Activated T-helper 1 cell treated with anti-CD3 and anti-CD28 coated beads, Interleukin-12 subunit alpha, Interleukin-12 subunit beta, Interleukin-2, Interleukin-4 antibody, amounts not matched to agents 30 ng/mL and 10 ng/mL and 1 ng/mL, durations not matched to agents 14 hours and 24 hours and 36 hours (primary cell): ENCODE measurements at regions not wholly inside any gene's neighbourhood (a gene's known extent, or its start where the extent isn't known, plus 50 kb on each side); places are given as distances from the start of the nearest gene placed in this dataset.
"Not testable (repeated sequence)": the region's sequence is repeated elsewhere in the genome, so short reads cannot be mapped to it uniquely, and the experiment has no call there.

ENCODE experiments used
- DNase-seq: peaks from one replicate; pipeline ENCODE4 v3.0.0; 2021; ENCODE audit warnings: low spot score
- H3K27ac Mint-ChIP-seq: one replicate; pipeline ENCODE4 v1.8.0; 2021; ENCODE audit warnings: mild to moderate bottlenecking, mixed read lengths
- H3K27me3 Mint-ChIP-seq: one replicate; pipeline ENCODE4 v1.8.0; 2022; ENCODE audit warnings: mild to moderate bottlenecking, moderate library complexity, mixed read lengths; ENCODE audit not compliant: insufficient read depth
- H3K36me3 Mint-ChIP-seq: one replicate; pipeline ENCODE4 v1.8.0; 2021; ENCODE audit warnings: low read depth, mixed read lengths
- H3K4me1 Mint-ChIP-seq: one replicate; pipeline ENCODE4 v1.8.0; 2021; ENCODE audit warnings: low read depth, mixed read lengths
- H3K4me3 Mint-ChIP-seq: one replicate; pipeline ENCODE4 v1.8.0; 2021; ENCODE audit warnings: mild to moderate bottlenecking, moderate library complexity, mixed read lengths
- H3K9me3 Mint-ChIP-seq: one replicate; pipeline ENCODE4 v1.8.0; 2021; ENCODE audit warnings: mixed read lengths
- intact Hi-C: fragments of 100-400 bp; cut with micrococcal nuclease; formaldehyde crosslinking; loops from one replicate; pipeline ENCODE4 v1.15.1; 2024

DNA sequence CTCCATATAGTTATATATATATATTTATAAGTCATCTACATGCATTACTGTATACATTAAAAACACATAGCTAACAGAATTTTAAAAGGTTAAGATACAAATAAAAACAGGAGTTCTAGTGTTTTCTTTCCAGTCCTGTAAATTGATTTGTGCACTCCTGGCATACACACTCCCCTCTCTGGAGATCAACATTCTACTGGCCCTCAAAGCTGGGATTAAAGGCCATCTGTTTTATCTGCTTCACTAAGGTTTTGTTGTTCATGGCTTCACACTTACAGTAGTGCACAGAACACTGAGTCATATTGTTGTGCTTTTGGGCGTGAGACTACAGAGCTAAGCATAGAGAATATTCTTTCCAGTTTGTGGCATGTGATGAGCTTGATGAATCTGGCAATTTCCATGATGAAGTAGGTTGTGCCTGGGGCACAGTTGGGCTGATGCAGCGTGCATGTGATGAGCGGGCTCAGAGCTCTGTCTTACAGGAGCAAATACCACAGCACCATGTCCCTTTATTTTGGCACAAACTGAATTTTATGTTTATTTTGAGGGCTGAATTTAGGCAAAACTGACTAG, 98.2 kb downstream of the TAF11L14 start:
- no peak overlapping the region for H3K27ac Mint-ChIP-seq
- no peaks in the 10 kb centered on the region for H3K4me1 Mint-ChIP-seq
- H3K27me3 Mint-ChIP-seq = no peaks in the 10 kb centered on the region
- peaks cover 13% of the 10 kb centered on the region for H3K9me3 Mint-ChIP-seq
- no peak overlapping the region for H3K4me3 Mint-ChIP-seq
- DNase-seq = no peak
- H3K36me3 Mint-ChIP-seq = no peaks in the 10 kb centered on the region
- intact Hi-C loops = no loop called here

DNA sequence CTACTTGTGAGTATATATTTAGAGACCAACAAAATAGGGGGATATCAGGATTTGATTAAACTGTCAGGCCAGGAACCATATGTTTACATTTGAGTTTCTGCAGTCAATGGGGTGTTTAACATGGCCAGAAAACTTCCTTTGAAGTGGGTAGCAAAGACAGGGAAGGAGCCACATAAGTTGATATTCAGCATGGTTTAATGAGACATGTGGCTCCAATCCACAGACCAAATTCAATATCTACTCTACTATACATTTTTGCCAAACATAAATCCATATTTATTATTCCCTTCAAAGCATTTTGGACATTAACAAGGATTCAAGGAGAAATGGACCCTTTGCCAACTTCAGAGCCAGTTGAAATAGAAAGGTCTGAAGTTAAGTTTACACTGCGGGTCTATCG, 99.8 kb downstream of the TAF11L14 start:
- Mint-ChIP-seq H3K9me3 (peaks cover 11% of the 10 kb centered on the region), H3K4me3 (no peak overlapping the region), H3K36me3 (no peaks in the 10 kb centered on the region), H3K27me3 (no peaks in the 10 kb centered on the region), H3K27ac (no peak overlapping the region), H3K4me1 (no peaks in the 10 kb centered on the region)
- no peak for DNase-seq
- intact Hi-C loops = no loop called here

DNA sequence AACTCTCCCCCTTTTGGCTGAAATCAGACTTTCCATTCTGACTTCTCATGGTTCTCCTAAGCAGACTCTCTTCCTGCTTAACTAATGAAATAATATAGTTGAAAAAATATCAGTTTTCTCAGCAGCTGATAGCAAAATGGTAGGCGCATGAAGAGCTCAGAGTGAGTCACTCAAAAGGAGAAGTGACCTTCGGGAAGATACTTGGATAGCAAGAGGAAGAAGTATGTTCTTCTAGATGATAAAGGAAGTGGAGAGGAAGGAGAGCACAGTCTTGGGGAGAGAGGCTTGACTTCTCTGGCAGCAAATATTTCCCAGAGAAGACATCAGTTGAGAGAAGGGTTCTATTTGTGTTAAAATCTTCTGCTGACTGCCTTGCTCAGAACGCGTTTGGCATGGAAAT, 101.5 kb downstream of the TAF11L14 start:
- Mint-ChIP-seq H3K9me3 (peaks cover 8% of the 10 kb centered on the region), H3K36me3 (no peaks in the 10 kb centered on the region), H3K4me1 (no peaks in the 10 kb centered on the region), H3K27me3 (no peaks in the 10 kb centered on the region), H3K27ac (no peak overlapping the region), H3K4me3 (no peak overlapping the region)
- intact Hi-C loops = no loop called here
- DNase-seq = no peak

DNA sequence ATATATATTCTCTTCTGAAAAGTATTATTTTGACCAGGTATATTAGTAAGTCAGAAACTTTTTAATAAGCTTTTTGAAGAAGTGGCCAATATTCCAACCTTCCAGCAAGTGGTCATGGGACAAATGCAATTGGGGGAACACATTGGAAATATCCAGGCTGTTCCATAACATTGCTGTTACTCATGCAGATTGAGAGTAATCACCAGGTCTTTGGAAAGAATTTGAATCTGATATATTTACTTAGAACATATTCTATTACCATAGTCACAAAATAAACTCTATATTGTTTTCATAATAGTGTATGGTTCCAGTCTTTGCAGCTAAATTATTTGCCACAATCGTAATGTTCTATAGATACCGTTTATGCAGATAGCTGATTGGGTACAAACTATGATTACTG, 102.8 kb downstream of the TAF11L14 start:
- H3K4me3 Mint-ChIP-seq = no peak overlapping the region
- intact Hi-C loops = no loop called here
- no peak for DNase-seq
- no peaks in the 10 kb centered on the region for H3K4me1 Mint-ChIP-seq
- H3K27me3 Mint-ChIP-seq = no peaks in the 10 kb centered on the region
- peaks cover 11% of the 10 kb centered on the region for H3K9me3 Mint-ChIP-seq
- no peaks in the 10 kb centered on the region for H3K36me3 Mint-ChIP-seq
- H3K27ac Mint-ChIP-seq = no peak overlapping the region

DNA sequence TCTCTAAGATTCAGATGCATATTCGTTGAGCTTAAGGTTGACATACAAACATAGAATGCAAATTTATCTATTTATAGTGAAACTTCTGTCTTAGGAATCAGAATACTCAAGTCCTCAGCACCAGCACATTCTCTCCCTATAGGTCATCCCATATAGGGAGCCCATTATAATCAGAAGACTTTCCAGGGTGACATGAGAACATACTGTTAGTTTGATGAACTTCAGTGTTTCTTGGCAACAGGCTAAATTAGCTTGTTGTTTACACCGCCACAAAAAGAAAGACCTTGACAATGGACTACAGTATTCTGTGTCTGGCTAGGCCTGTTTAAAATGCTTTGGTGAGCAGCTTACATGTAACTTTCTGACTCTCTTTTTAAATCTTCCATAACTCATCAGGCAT, 104.2 kb downstream of the TAF11L14 start:
- H3K9me3 Mint-ChIP-seq = peaks cover 14% of the 10 kb centered on the region
- intact Hi-C loops = no loop called here
- no peak for DNase-seq

DNA sequence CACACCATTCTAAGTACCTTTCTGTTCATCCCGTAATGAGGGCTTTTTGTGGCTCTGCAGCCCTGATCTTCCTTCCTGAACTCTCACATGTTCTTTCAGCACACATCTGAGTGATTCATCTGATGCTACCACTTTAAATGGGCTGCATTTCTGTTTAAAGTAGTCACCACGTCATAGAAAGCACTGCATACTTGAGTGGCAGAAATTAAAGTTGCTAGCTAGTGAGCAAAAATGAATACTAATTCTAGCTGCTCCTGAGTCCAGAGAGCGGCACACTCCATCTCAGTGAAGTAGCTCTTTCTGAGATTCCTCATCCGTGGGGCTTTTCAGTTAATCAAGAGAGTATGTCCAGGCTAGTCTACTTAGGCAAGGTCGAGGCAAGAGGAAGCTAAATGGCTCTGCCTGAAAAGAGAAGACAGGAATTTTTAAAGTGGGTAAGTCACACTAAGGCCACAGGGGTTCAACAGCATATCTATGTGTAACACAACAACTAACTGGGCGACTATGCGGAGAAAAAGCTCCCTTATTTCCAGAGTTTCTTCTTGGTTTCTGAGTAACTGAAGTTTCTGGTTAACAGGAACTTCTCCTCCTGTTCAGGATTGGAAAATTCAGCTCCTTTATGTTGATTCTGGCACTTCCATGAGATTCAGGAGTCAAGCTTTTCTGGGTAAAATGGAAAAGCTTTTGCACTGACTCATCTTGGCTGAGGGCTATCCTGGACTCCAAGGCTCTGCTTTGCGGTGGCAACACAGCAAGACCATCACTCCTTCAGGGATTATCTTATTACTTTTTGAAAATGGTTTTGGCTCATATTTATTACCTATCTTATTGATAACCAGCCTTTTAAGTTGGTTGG, 109.5 kb downstream of the TAF11L14 start:
- no peaks in the 10 kb centered on the region for H3K36me3 Mint-ChIP-seq
- no peaks in the 10 kb centered on the region for H3K4me1 Mint-ChIP-seq
- no peaks in the 10 kb centered on the region for H3K27me3 Mint-ChIP-seq
- intact Hi-C loops = no loop called here
- peaks cover 12% of the 10 kb centered on the region for H3K9me3 Mint-ChIP-seq
- no peak overlapping the region for H3K27ac Mint-ChIP-seq
- DNase-seq = no peak
- H3K4me3 Mint-ChIP-seq = no peak overlapping the region

More for the DNA sequence above, 104.2 kb downstream of the TAF11L14 start:
- H3K36me3 Mint-ChIP-seq = no peaks in the 10 kb centered on the region
- H3K4me3 Mint-ChIP-seq = no peak overlapping the region
- no peaks in the 10 kb centered on the region for H3K27me3 Mint-ChIP-seq
- H3K4me1 Mint-ChIP-seq = no peaks in the 10 kb centered on the region
- H3K27ac Mint-ChIP-seq = no peak overlapping the region

DNA sequence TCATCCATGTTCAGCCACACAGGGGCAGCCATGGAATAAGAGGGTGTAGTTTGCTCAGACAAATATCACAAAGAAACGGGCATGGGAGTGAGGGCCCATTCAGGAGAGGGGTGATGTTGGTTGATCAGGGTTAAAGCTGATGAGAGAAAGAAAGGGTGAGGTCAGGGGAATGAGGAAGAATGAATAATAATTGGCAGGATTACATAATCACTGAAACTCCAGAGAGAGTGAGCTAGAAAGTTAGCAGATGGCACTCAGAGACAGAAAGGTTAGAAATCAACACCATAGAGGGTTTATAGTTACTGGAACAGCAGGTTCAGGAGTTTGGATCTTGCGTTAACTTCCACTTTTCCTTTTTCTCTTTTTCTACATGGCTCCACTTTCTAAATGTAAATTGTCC, 113.9 kb downstream of the TAF11L14 start:
- Mint-ChIP-seq H3K4me1 (no peaks in the 10 kb centered on the region), H3K27ac (no peak overlapping the region), H3K4me3 (no peak overlapping the region), H3K9me3 (peaks cover 4% of the 10 kb centered on the region), H3K27me3 (no peaks in the 10 kb centered on the region), H3K36me3 (no peaks in the 10 kb centered on the region)
- intact Hi-C loops = no loop called here
- DNase-seq = no peak

DNA sequence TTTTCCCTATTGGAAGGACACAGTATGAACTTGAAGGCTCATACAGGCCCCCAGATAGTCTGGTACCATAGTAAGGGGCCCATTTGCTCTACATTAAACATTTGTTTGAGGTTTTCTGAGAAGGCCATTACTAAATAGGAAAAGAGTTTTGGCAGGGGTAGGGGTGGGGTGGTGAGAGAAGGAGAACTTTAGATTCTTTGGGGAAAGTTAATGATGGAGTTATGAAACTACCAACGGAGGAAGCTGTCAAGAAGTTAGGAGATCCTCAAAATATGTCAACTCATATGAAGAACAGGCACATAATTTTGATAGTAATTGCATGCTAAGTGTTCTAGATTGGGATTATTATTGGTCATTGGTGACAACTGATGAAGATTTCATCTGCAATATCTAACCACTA, 114.7 kb downstream of the TAF11L14 start:
- H3K27me3 Mint-ChIP-seq = no peaks in the 10 kb centered on the region
- peaks cover 4% of the 10 kb centered on the region for H3K9me3 Mint-ChIP-seq
- intact Hi-C loops = no loop called here
- no peak overlapping the region for H3K4me3 Mint-ChIP-seq
- no peaks in the 10 kb centered on the region for H3K36me3 Mint-ChIP-seq
- no peak for DNase-seq
- no peaks in the 10 kb centered on the region for H3K4me1 Mint-ChIP-seq
- no peak overlapping the region for H3K27ac Mint-ChIP-seq

DNA sequence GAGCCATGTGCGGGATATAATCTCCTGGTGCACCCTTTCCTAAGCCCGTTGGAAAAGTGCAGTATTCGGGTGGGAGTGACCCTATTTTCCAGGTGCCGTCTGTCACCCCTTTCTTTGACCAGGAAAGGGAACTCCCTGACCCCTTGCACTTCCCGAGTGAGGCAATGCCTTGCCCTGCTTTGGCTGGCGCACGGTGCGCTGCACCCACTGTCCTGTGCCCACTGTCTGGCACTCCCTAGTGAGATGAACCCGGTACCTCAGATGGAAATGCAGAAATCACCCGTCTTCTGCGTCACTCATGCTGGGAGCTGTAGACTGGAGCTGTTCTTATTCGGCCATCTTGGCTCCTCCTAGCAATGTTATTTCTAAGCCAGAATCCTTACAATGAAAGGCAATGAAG, 121.1 kb downstream of the TAF11L14 start:
- H3K27ac Mint-ChIP-seq, H3K27me3 Mint-ChIP-seq, intact Hi-C loops, DNase-seq, H3K4me3 Mint-ChIP-seq, H3K4me1 Mint-ChIP-seq, H3K36me3 Mint-ChIP-seq: not testable (repeated sequence)
- peaks cover 11% of the 10 kb centered on the region for H3K9me3 Mint-ChIP-seq

DNA sequence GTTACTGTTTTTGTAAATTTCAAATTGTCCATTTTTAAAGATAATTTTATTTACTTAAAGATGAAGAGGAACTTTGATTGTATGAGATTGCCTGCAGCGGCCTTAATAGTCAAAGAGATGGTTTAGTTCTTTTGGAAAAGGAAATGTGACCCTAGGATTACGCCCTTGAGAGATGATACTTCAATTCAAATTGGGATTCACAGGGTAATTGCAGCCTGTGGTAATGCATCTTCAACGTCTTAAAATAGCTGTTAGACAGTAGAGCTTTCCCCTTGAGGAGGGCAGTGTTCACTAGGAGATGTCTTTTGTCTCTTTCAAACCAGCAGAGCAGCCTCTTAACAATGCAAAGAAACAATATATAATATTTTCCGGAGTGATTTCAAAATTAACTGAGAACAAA, 127.1 kb downstream of the TAF11L14 start:
- Mint-ChIP-seq H3K27me3 (no peaks in the 10 kb centered on the region), H3K27ac (no peak overlapping the region), H3K36me3 (no peaks in the 10 kb centered on the region), H3K9me3 (peaks cover 22% of the 10 kb centered on the region), H3K4me3 (no peak overlapping the region), H3K4me1 (no peaks in the 10 kb centered on the region)
- intact Hi-C loops = no loop called here
- no peak for DNase-seq

DNA sequence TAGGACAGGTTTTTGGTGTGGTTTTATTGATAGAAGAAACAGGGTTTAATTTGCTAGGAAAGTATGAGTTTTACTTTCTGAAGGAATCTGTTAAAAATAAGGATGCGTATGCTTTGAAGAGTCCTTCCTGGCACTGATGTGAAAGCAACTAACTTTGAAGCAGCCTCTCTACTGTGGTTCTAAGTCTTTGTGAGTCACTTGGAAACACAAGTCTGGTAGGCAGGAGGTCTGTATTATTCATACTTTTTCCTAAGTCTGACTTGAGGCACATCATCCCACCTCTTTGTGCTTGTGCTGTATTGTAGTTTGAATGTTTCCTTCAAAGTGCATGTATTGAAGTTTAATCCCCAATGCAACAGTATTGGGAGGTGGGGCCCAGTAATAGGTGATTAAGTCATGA, 129.0 kb downstream of the TAF11L14 start:
- Mint-ChIP-seq H3K27ac (no peak overlapping the region), H3K27me3 (no peaks in the 10 kb centered on the region), H3K9me3 (peaks cover 24% of the 10 kb centered on the region), H3K4me1 (no peaks in the 10 kb centered on the region), H3K4me3 (no peak overlapping the region), H3K36me3 (no peaks in the 10 kb centered on the region)
- intact Hi-C loops = no loop called here
- DNase-seq = no peak

DNA sequence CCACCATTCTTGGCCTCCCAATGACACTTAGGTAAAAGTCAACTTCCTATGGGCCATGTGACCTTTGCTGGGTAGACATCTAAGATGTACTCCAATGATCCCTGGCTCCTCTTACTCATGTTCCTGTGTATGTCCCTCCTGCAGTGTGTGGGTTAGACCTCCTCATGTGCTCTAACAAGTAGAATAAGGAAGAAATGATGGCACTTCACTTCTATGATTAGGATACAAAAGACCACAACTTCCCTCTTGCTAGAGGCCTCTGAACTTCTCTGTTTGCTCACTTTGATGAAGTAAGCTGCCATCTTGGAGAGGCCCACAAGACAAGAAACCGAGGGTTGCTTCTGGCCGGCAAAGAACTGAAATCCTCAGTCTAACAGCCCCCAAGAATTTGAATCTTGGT, 131.8 kb downstream of the TAF11L14 start:
- H3K36me3 Mint-ChIP-seq = no peaks in the 10 kb centered on the region
- intact Hi-C loops = no loop called here
- no peaks in the 10 kb centered on the region for H3K4me1 Mint-ChIP-seq
- H3K27ac Mint-ChIP-seq = no peak overlapping the region
- H3K27me3 Mint-ChIP-seq = no peaks in the 10 kb centered on the region
- DNase-seq = no peak
- H3K4me3 Mint-ChIP-seq = no peak overlapping the region
- H3K9me3 Mint-ChIP-seq = peaks cover 23% of the 10 kb centered on the region

DNA sequence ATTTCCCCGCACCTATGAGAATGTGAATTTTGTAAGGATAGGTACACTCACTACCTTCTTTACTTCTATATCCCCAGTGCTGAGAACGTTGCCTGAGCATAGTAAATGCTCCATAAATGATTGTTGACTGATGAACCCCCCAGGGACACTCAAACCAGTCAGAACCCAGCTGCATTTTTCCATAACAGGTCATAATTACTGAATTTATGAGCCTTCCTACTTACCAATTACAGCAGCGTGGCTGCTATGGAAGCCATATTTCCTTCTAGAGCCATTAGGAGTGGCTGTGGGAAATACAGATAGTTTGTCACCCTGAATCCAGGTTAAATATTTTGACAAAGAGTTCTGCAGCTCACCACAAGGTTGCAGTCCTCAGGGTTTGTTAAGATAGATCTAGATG, 135.0 kb downstream of the TAF11L14 start:
- H3K27ac Mint-ChIP-seq = no peak overlapping the region
- no peaks in the 10 kb centered on the region for H3K27me3 Mint-ChIP-seq
- peaks cover 20% of the 10 kb centered on the region for H3K9me3 Mint-ChIP-seq
- no peak overlapping the region for H3K4me3 Mint-ChIP-seq
- DNase-seq = no peak
- H3K4me1 Mint-ChIP-seq = no peaks in the 10 kb centered on the region
- H3K36me3 Mint-ChIP-seq = no peaks in the 10 kb centered on the region
- intact Hi-C loops = no loop called here
